Endodermal cell (in vitro differentiated cells): ENCODE measurements at regions not wholly inside any gene's neighbourhood (a gene's known extent, or its start where the extent isn't known, plus 50 kb on each side); places are given as distances from the start of the nearest gene placed in this dataset.

Source experiments
- DNase-seq: peaks from one replicate; pipeline ENCODE4 v3.0.0-alpha.2; 2017
- H3K27ac ChIP-seq: 2 replicates; pipeline ENCODE4 v1.5.1; 2013; ENCODE audit warnings: mild to moderate bottlenecking, low read depth, low read length, moderate library complexity
- H3K27me3 ChIP-seq: 2 replicates; pipeline ENCODE4 v1.6.1; 2013; ENCODE audit warnings: mild to moderate bottlenecking, low read length, moderate library complexity; ENCODE audit not compliant: insufficient read depth, control insufficient read depth, poor library complexity, severe bottlenecking
- H3K36me3 ChIP-seq: 2 replicates; pipeline ENCODE4 v1.7.0; 2013; ENCODE audit warnings: mild to moderate bottlenecking, low read length, moderate library complexity; ENCODE audit not compliant: control insufficient read depth, insufficient read depth
- H3K4me1 ChIP-seq: one replicate; pipeline ENCODE4 v1.7.0; 2013; ENCODE audit warnings: low read length; ENCODE audit not compliant: control insufficient read depth, insufficient read depth
- H3K4me3 ChIP-seq: 2 replicates; pipeline ENCODE4 v1.5.1; 2013; ENCODE audit warnings: mild to moderate bottlenecking, low read length, moderate library complexity
- H3K9ac ChIP-seq: 2 replicates; pipeline ENCODE4 v1.6.1; 2013; ENCODE audit warnings: mild to moderate bottlenecking, low read length, moderate library complexity; ENCODE audit not compliant: poor library complexity, severe bottlenecking; ENCODE audit errors: extremely low read depth
- H3K9me3 ChIP-seq: 2 replicates; pipeline ENCODE4 v1.6.1; 2013; ENCODE audit warnings: mild to moderate bottlenecking, low read length, moderate library complexity; ENCODE audit not compliant: control insufficient read depth
- H3K27ac Mint-ChIP-seq: 2 replicates; pipeline ENCODE4 v1.8.0; 2020; ENCODE audit warnings: mixed read lengths
- H3K27me3 Mint-ChIP-seq: 2 replicates; pipeline ENCODE4 v1.8.0; 2021; ENCODE audit warnings: mild to moderate bottlenecking, mixed read lengths; ENCODE audit not compliant: insufficient read depth
- H3K36me3 Mint-ChIP-seq: 2 replicates; pipeline ENCODE4 v1.8.0; 2020; ENCODE audit warnings: low read depth, mixed read lengths
- H3K4me1 Mint-ChIP-seq: 2 replicates; pipeline ENCODE4 v1.8.0; 2020; ENCODE audit warnings: mixed read lengths
- H3K4me3 Mint-ChIP-seq: 2 replicates; pipeline ENCODE4 v1.8.0; 2020; ENCODE audit warnings: mild to moderate bottlenecking, moderate library complexity, mixed read lengths
- H3K9me3 Mint-ChIP-seq: 2 replicates; pipeline ENCODE4 v1.8.0; 2020; ENCODE audit warnings: mild to moderate bottlenecking, mixed read lengths
- CTCF ChIP-seq: fragments of 200-600 bp; sonication (generic); conservative IDR thresholded peaks from 2 replicates; pipeline ENCODE4 v1.5.0; 2021; ENCODE audit warnings: antibody characterized with exemption, mild to moderate bottlenecking
- WGBS, 2 experiments: methylation state at CpG; one replicate each; pipeline versions ENCODE4 v1.1.5 to v1.1.7; 2013; ENCODE audit warnings: missing lambda C conversion rate in 2 of 2, mixed read lengths in 1 of 2; ENCODE audit not compliant: insufficient coverage in 1 of 2, insufficient read length in 1 of 2; 5-methylcytosine and 5-hydroxymethylcytosine counted together

DNA sequence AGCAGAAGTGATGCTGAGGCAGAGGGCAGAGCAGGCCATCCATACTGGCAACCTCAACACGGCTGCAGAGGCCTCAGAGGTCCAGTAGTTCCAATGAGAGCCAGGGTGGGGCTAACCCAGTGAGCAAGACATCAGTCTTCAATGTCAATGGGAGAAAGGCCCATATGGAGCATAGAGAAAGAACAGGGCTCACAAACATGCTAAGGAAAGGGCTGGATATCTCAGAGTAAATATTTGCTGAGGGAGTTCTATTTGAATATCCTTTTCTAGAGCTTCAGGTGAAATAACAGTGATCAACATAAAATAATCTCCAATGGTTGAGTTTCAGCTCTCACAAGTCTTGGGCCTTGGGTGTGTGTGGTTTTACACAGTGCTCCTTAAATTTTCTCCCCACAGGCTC, 50.8 kb upstream of the CCDC90B start:
- Histone ChIP-seq H3K9ac (no peak overlapping the region), H3K36me3 (no peaks in the 10 kb centered on the region), H3K27me3 (no peaks in the 10 kb centered on the region), H3K4me3 (no peak overlapping the region), H3K4me1 (peaks cover 4% of the 10 kb centered on the region), H3K9me3 (no peaks in the 10 kb centered on the region), H3K27ac (no peak overlapping the region)
- Mint-ChIP-seq H3K36me3 (no peaks in the 10 kb centered on the region), H3K4me1 (peaks cover 27% of the 10 kb centered on the region), H3K27ac (no peak overlapping the region), H3K4me3 (no peak overlapping the region), H3K27me3 (no peaks in the 10 kb centered on the region), H3K9me3 (peaks cover 4% of the 10 kb centered on the region)
- WGBS, 2 experiments, result 0% methylated on average over 1 of the region's 1 CpG
- DNase-seq, result no peak
- TF ChIP-seq CTCF, result no peak
